Dendritic cell treated with granulocyte-macrophage colony-stimulating factor and Interleukin-4, amounts not matched to agents 40 ng/mL and 50 ng/mL, for 4 days (primary cell): ENCODE measurements at regions not wholly inside any gene's neighbourhood (a gene's known extent, or its start where the extent isn't known, plus 50 kb on each side); places are given as distances from the start of the nearest gene placed in this dataset.
"Not testable (repeated sequence)": the region's sequence is repeated elsewhere in the genome, so short reads cannot be mapped to it uniquely, and the experiment has no call there.

Experiments
- H3K27ac Mint-ChIP-seq: one replicate; pipeline ENCODE4 v1.8.0; 2022; ENCODE audit warnings: mild to moderate bottlenecking, mixed read lengths
- H3K27me3 Mint-ChIP-seq: one replicate; pipeline ENCODE4 v1.8.0; 2022; ENCODE audit warnings: mild to moderate bottlenecking, mixed read lengths
- H3K36me3 Mint-ChIP-seq: one replicate; pipeline ENCODE4 v1.8.0; 2022; ENCODE audit warnings: low read depth, mixed read lengths
- H3K4me1 Mint-ChIP-seq: one replicate; pipeline ENCODE4 v1.8.0; 2022; ENCODE audit warnings: low read depth, mixed read lengths
- H3K4me3 Mint-ChIP-seq: one replicate; pipeline ENCODE4 v1.8.0; 2022; ENCODE audit warnings: mild to moderate bottlenecking, moderate library complexity, mixed read lengths
- H3K9me3 Mint-ChIP-seq: one replicate; pipeline ENCODE4 v1.8.0; 2022; ENCODE audit warnings: mixed read lengths
- intact Hi-C: fragments of 100-400 bp; cut with micrococcal nuclease; formaldehyde crosslinking; loops from one replicate; pipeline ENCODE4 v1.15.0; 2022

GRCh38 chr20:48331518-48332286 lies 496.1 kb downstream of the PREX1 start:
- Mint-ChIP-seq H3K4me1 (no peaks in the 10 kb centered on the region), H3K4me3 (no peak overlapping the region), H3K27me3 (peaks cover 9% of the 10 kb centered on the region), H3K27ac (no peak overlapping the region), H3K36me3 (no peaks in the 10 kb centered on the region), H3K9me3 (no peaks in the 10 kb centered on the region)
- intact Hi-C loops, result no loop called here

GRCh38 chr20:48329676-48330664 lies 497.8 kb downstream of the PREX1 start:
- no peaks in the 10 kb centered on the region for H3K4me1 Mint-ChIP-seq
- H3K4me3 Mint-ChIP-seq, result no peak overlapping the region
- no peaks in the 10 kb centered on the region for H3K9me3 Mint-ChIP-seq
- no peak overlapping the region for H3K27ac Mint-ChIP-seq
- H3K27me3 Mint-ChIP-seq, result peaks cover 11% of the 10 kb centered on the region
- intact Hi-C loops, result no loop called here
- H3K36me3 Mint-ChIP-seq, result no peaks in the 10 kb centered on the region

- H3K27me3 Mint-ChIP-seq, result peaks cover 11% of the 10 kb centered on the region
- H3K27ac Mint-ChIP-seq, result no peak overlapping the region
Observed at GRCh38 chr20:48329031-48329615, 498.7 kb downstream of the PREX1 start.

GRCh38 chr20:48327848-48328247 lies 500.0 kb downstream of the PREX1 start:
- intact Hi-C loops, H3K27ac Mint-ChIP-seq, H3K9me3 Mint-ChIP-seq, H3K4me3 Mint-ChIP-seq, H3K36me3 Mint-ChIP-seq, H3K4me1 Mint-ChIP-seq: not testable (repeated sequence)
- peaks cover 11% of the 10 kb centered on the region for H3K27me3 Mint-ChIP-seq

More at GRCh38 chr20:48329031-48329615, 498.7 kb downstream of the PREX1 start:
- Mint-ChIP-seq H3K4me1 (no peaks in the 10 kb centered on the region), H3K9me3 (no peaks in the 10 kb centered on the region), H3K36me3 (no peaks in the 10 kb centered on the region), H3K4me3 (no peak overlapping the region)
- intact Hi-C loops, result no loop called here

DNA sequence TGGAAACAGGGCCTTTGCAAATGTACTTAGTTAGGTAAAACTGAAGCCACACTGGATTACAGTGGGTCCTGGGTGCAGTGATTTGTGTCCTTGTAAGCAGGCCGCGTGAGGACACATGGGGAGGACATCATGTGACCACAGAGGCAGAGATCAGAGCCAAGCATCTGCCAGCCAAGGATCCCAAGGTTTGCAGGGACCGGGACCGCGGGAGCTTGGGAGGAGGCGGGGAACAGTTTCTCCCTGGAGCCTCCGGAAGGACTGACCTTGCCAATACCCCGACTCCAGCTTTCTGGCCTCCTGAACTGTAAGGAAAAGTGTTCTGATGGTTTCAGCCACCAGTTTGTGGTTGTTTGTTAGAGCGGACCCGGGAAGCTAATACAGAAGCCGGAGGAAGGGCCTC lies 500.9 kb downstream of the PREX1 start:
- Mint-ChIP-seq H3K27me3 (peaks cover 15% of the 10 kb centered on the region), H3K4me3 (no peak overlapping the region)

GRCh38 chr20:48326434-48326691 lies 501.4 kb downstream of the PREX1 start:
- Mint-ChIP-seq H3K9me3 (no peaks in the 10 kb centered on the region), H3K27me3 (peaks cover 13% of the 10 kb centered on the region), H3K4me1 (no peaks in the 10 kb centered on the region), H3K4me3 (no peak overlapping the region), H3K36me3 (no peaks in the 10 kb centered on the region), H3K27ac (no peak overlapping the region)
- intact Hi-C loops, result no loop called here

More for the DNA sequence above, 500.9 kb downstream of the PREX1 start:
- Mint-ChIP-seq H3K4me1 (no peaks in the 10 kb centered on the region), H3K36me3 (no peaks in the 10 kb centered on the region), H3K27ac (no peak overlapping the region), H3K9me3 (no peaks in the 10 kb centered on the region)
- intact Hi-C loops, result no loop called here

GRCh38 chr20:48325656-48326433 lies 502.0 kb downstream of the PREX1 start:
- no peak overlapping the region for H3K4me3 Mint-ChIP-seq
- intact Hi-C loops, result no loop called here
- no peaks in the 10 kb centered on the region for H3K9me3 Mint-ChIP-seq
- no peaks in the 10 kb centered on the region for H3K4me1 Mint-ChIP-seq
- no peak overlapping the region for H3K27ac Mint-ChIP-seq
- H3K36me3 Mint-ChIP-seq, result no peaks in the 10 kb centered on the region
- peaks cover 14% of the 10 kb centered on the region for H3K27me3 Mint-ChIP-seq

DNA sequence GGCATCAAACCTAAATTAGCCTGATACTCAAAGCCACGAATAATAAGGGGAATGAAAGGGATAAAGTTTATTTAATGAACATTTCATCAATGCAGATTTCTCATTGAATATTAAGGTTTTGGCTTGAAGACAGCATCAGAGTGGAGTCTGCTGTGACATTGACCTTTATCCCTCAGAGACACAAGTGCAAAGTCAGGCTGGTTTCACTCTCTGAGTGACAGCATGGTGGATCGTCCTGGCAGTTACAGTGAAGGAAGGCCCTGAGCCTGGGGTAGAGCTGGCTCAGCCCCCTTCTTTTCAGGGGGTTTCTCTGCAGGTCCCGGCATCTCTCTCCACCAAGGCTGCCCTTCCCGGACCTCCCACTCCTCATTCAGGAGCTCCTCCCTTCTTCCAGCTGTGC lies 503.1 kb downstream of the PREX1 start:
- Mint-ChIP-seq H3K4me3 (no peak overlapping the region), H3K27me3 (peaks cover 15% of the 10 kb centered on the region), H3K27ac (no peak overlapping the region), H3K36me3 (no peaks in the 10 kb centered on the region), H3K4me1 (no peaks in the 10 kb centered on the region), H3K9me3 (no peaks in the 10 kb centered on the region)
- intact Hi-C loops, result no loop called here

- Mint-ChIP-seq H3K4me3 (no peak overlapping the region), H3K36me3 (no peaks in the 10 kb centered on the region), H3K27me3 (peaks cover 19% of the 10 kb centered on the region), H3K27ac (no peak overlapping the region), H3K9me3 (no peaks in the 10 kb centered on the region), H3K4me1 (no peaks in the 10 kb centered on the region)
- intact Hi-C loops, result no loop called here
Observed at GRCh38 chr20:48321271-48321670, 506.5 kb downstream of the PREX1 start.

GRCh38 chr20:48319943-48320584 lies 507.7 kb downstream of the PREX1 start:
- H3K27me3 Mint-ChIP-seq, result peaks cover 17% of the 10 kb centered on the region
- no peak overlapping the region for H3K4me3 Mint-ChIP-seq
- no peaks in the 10 kb centered on the region for H3K36me3 Mint-ChIP-seq
- H3K4me1 Mint-ChIP-seq, result no peaks in the 10 kb centered on the region
- no peaks in the 10 kb centered on the region for H3K9me3 Mint-ChIP-seq
- intact Hi-C loops, result no loop called here
- no peak overlapping the region for H3K27ac Mint-ChIP-seq

DNA sequence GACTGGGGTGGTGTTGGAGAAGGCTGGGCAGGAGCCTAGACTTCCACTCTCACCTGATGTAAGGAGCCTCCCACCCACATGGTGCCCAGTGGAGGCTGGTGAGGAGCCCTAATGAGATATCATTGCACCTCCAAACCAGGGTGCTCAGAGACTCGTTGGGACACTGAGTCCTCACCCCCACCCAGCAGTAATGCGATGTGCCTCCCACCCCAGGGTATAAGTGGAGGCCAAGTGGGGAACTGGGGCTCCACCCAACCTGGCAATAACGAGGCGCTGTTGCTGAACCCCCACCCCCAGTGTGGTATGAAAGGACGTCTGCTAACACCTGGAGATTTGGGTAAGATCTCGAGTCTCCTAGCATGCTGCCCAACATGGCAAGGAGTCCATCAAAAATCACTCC lies 510.2 kb downstream of the PREX1 start:
- Mint-ChIP-seq H3K27ac (no peak overlapping the region), H3K27me3 (peaks cover 21% of the 10 kb centered on the region), H3K4me1 (no peaks in the 10 kb centered on the region), H3K36me3 (no peaks in the 10 kb centered on the region), H3K4me3 (no peak overlapping the region), H3K9me3 (no peaks in the 10 kb centered on the region)
- intact Hi-C loops, result no loop called here

DNA sequence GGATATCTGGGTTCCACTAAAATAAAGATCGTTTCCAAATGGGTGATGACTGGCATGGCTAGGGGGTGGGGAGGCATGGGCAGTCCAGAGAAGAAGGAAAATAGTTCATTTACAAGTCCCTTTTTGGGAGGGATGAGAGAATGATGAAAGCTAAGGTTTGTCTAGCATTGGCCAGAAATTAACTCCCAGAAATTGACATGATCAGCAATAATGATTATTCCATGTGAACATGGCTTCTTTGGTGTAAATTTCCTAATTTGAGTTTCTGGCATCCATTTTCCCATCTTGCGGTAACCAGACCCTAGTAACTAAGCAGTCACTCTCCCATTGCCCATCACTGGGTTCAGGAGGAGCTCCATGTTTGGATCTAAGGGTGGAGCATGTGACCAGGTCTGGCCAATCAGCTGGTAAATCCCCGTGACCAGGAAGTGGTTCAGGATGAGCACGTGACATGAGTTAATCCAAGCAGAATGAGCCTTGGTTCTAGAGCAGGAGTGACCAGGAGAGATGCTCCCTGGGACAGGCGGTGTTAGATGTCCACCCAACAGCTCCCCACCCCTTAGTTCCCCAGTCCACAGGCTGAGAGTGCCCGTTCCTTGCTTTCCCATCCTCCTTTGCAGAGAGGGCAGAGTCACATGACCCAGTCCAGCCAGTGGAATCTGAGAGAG lies 512.7 kb downstream of the PREX1 start:
- intact Hi-C loops, result no loop called here
- Mint-ChIP-seq H3K4me3 (no peak overlapping the region), H3K36me3 (no peaks in the 10 kb centered on the region), H3K9me3 (no peaks in the 10 kb centered on the region), H3K27me3 (peaks cover 16% of the 10 kb centered on the region), H3K27ac (no peak overlapping the region), H3K4me1 (no peaks in the 10 kb centered on the region)

- Mint-ChIP-seq H3K27ac (no peak overlapping the region), H3K27me3 (peaks cover 18% of the 10 kb centered on the region), H3K36me3 (no peaks in the 10 kb centered on the region), H3K4me1 (no peaks in the 10 kb centered on the region), H3K9me3 (no peaks in the 10 kb centered on the region), H3K4me3 (no peak overlapping the region)
- intact Hi-C loops, result no loop called here
Observed at GRCh38 chr20:48313324-48313723, 514.5 kb downstream of the PREX1 start.
